Activated naive CD4-positive, alpha-beta T cell treated with anti-CD3 and anti-CD28 coated beads, Interleukin-2, amount 10 ng/mL, durations not matched to agents 7 days and 5 days (primary cell): ENCODE measurements at regions not wholly inside any gene's neighbourhood (a gene's known extent, or its start where the extent isn't known, plus 50 kb on each side); places are given as distances from the start of the nearest gene placed in this dataset.
"Not testable (repeated sequence)": the region's sequence is repeated elsewhere in the genome, so short reads cannot be mapped to it uniquely, and the experiment has no call there.

Experiments used
- CTCF ChIA-PET: fragments of 350-600 bp; sonication (Branson Sonifier 250); formaldehyde crosslinking; loops from one replicate; lab custom pipeline; 2021; ENCODE audit warnings: antibody characterized with exemption; lab: Charles Lee
- DNase-seq: peaks from one replicate; pipeline ENCODE4 v3.0.0-alpha.2; 2020
- H3K27ac Mint-ChIP-seq: one replicate; pipeline ENCODE4 v1.8.0; 2021; ENCODE audit warnings: mild to moderate bottlenecking, moderate library complexity, mixed read lengths
- H3K27me3 Mint-ChIP-seq: one replicate; pipeline ENCODE4 v1.8.0; 2021; ENCODE audit warnings: mild to moderate bottlenecking, mixed read lengths
- H3K36me3 Mint-ChIP-seq: one replicate; pipeline ENCODE4 v1.8.0; 2021; ENCODE audit warnings: mixed read lengths
- H3K4me1 Mint-ChIP-seq: one replicate; pipeline ENCODE4 v1.8.0; 2021; ENCODE audit warnings: mixed read lengths
- H3K4me3 Mint-ChIP-seq: one replicate; pipeline ENCODE4 v1.8.0; 2021; ENCODE audit warnings: mild to moderate bottlenecking, moderate library complexity, mixed read lengths
- H3K9me3 Mint-ChIP-seq: one replicate; pipeline ENCODE4 v1.8.0; 2021; ENCODE audit warnings: mixed read lengths

- CTCF ChIA-PET: no interaction called here
- Mint-ChIP-seq H3K27ac (no peak overlapping the region), H3K9me3 (no peaks in the 10 kb centered on the region), H3K4me1 (no peaks in the 10 kb centered on the region), H3K4me3 (no peak overlapping the region), H3K36me3 (no peaks in the 10 kb centered on the region), H3K27me3 (peaks cover 16% of the 10 kb centered on the region)
- DNase-seq: no peak
Measured at GRCh38 chr5:142542078-142542477, 143.8 kb downstream of the FGF1 start.

DNA sequence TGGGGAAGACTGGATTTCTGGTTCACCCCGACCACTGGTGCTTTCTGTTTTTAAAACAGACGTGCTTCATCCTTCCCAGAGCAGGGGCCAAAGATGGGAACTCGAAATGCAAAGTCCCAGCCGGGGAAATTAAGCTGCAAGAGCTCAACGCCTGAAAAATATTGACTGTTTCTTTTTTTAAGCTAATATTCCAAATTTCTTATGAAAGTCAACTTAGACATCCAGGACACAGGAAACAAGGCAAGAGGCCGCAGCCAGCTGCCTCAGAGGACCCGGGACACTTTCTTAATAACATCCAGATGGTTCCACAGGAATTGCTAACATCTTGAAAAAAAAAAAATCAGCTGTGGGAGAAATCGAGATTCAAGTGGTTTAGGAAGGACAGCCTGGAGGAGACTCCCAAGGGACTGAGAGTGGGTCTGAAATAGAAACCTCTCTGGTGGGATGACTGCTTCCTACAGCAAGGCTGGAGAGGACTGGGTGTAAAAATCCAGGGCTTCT is 144.9 kb downstream of the FGF1 start:
- H3K36me3 Mint-ChIP-seq: no peaks in the 10 kb centered on the region
- H3K27me3 Mint-ChIP-seq: peaks cover 16% of the 10 kb centered on the region
- CTCF ChIA-PET: no interaction called here
- H3K4me3 Mint-ChIP-seq: no peak overlapping the region
- no peak for DNase-seq
- H3K9me3 Mint-ChIP-seq: no peaks in the 10 kb centered on the region
- no peaks in the 10 kb centered on the region for H3K4me1 Mint-ChIP-seq
- no peak overlapping the region for H3K27ac Mint-ChIP-seq

- no peak overlapping the region for H3K27ac Mint-ChIP-seq
- CTCF ChIA-PET: no interaction called here
- H3K27me3 Mint-ChIP-seq: peaks cover 11% of the 10 kb centered on the region
- H3K4me1 Mint-ChIP-seq: no peaks in the 10 kb centered on the region
- peaks cover 2% of the 10 kb centered on the region for H3K9me3 Mint-ChIP-seq
- DNase-seq: no peak
- no peak overlapping the region for H3K4me3 Mint-ChIP-seq
- H3K36me3 Mint-ChIP-seq: no peaks in the 10 kb centered on the region
Measured at GRCh38 chr5:142539154-142539740, 146.6 kb downstream of the FGF1 start.

- H3K36me3 Mint-ChIP-seq: no peaks in the 10 kb centered on the region
- H3K4me1 Mint-ChIP-seq: no peaks in the 10 kb centered on the region
- peaks cover 2% of the 10 kb centered on the region for H3K9me3 Mint-ChIP-seq
- no peak overlapping the region for H3K27ac Mint-ChIP-seq
- CTCF ChIA-PET: no interaction called here
- no peak for DNase-seq
- H3K4me3 Mint-ChIP-seq: no peak overlapping the region
- H3K27me3 Mint-ChIP-seq: peaks cover 10% of the 10 kb centered on the region
Measured at GRCh38 chr5:142537938-142538337, 148.0 kb downstream of the FGF1 start.

DNA sequence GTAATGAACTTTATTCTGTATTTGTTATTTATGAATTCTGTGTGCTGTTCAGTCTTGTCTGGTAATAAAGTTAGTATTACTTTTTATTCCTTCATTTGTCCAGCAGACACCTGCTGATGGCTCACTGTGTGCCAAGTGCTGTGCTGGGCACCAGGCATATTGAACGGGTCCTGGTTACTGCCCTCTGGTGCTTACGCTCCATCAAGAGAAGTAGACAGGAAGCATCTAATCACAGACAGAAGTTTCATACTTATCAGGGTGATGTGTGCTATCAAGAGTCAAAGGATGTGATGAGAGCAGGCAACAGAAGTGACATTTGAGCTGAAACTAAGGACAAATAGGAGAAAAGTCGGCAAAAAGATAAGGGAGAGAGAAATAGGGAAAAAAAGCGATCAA is 153.1 kb downstream of the FGF1 start:
- H3K27ac Mint-ChIP-seq: no peak overlapping the region
- no peak overlapping the region for H3K4me3 Mint-ChIP-seq
- CTCF ChIA-PET: no interaction called here
- no peaks in the 10 kb centered on the region for H3K27me3 Mint-ChIP-seq
- DNase-seq: no peak
- H3K36me3 Mint-ChIP-seq: no peaks in the 10 kb centered on the region
- no peaks in the 10 kb centered on the region for H3K4me1 Mint-ChIP-seq
- peaks cover 2% of the 10 kb centered on the region for H3K9me3 Mint-ChIP-seq

DNA sequence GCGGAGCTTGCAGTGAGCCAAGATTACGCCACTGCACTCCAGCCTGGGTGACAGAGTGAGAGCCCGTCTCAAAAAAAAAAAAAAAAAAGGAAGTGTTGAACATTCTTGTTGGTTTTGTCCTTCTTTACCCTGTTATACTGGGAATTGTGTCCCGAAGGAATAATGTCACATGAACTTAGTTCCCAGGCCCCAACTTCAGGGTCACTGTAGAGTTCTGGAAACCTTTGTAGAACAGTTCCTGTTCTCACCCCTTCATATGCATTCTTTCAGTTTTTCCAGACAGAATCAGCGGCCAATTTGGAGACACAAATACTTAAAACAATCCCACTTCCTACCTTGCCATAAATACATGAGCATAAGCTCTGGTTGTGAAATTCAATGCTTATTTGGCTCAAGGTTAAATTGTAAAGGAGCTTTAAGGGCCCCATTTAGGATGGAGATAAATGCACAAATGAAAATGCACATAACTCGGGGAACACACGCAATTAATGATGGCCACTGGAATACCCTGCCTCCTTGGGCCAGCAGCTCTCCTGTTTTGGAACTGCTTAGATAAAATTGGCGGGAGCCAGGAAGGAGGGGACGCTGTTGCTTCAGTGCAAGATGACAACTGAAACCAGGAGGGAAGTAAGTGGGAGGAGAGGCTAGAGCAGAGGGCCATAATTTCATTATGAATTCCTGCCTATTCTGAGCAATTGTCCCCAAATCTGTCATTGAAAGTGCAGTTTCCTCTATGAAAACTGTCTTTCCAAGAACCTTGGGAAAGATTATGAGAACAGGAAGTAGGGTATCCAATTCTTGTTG is 153.7 kb downstream of the FGF1 start:
- H3K9me3 Mint-ChIP-seq: peaks cover 2% of the 10 kb centered on the region
- no peak overlapping the region for H3K27ac Mint-ChIP-seq
- CTCF ChIA-PET: no interaction called here
- DNase-seq: no peak
- H3K36me3 Mint-ChIP-seq: no peaks in the 10 kb centered on the region
- H3K4me3 Mint-ChIP-seq: no peak overlapping the region
- peaks cover 2% of the 10 kb centered on the region for H3K4me1 Mint-ChIP-seq
- H3K27me3 Mint-ChIP-seq: no peaks in the 10 kb centered on the region

- Mint-ChIP-seq H3K9me3 (peaks cover 2% of the 10 kb centered on the region), H3K27me3 (no peaks in the 10 kb centered on the region), H3K27ac (no peak overlapping the region), H3K4me3 (no peak overlapping the region), H3K4me1 (peaks cover 2% of the 10 kb centered on the region), H3K36me3 (no peaks in the 10 kb centered on the region)
- DNase-seq: no peak
- CTCF ChIA-PET: no interaction called here
Measured at GRCh38 chr5:142530904-142531303, 155.0 kb downstream of the FGF1 start.

- Mint-ChIP-seq H3K27me3 (no peaks in the 10 kb centered on the region), H3K36me3 (no peaks in the 10 kb centered on the region), H3K4me1 (peaks cover 2% of the 10 kb centered on the region), H3K27ac (no peak overlapping the region), H3K9me3 (no peaks in the 10 kb centered on the region), H3K4me3 (no peak overlapping the region)
- no peak for DNase-seq
- CTCF ChIA-PET: no interaction called here
Measured at GRCh38 chr5:142529626-142530278, 156.1 kb downstream of the FGF1 start.

GRCh38 chr5:142527664-142528295 is 158.1 kb downstream of the FGF1 start:
- CTCF ChIA-PET: no interaction called here

DNA sequence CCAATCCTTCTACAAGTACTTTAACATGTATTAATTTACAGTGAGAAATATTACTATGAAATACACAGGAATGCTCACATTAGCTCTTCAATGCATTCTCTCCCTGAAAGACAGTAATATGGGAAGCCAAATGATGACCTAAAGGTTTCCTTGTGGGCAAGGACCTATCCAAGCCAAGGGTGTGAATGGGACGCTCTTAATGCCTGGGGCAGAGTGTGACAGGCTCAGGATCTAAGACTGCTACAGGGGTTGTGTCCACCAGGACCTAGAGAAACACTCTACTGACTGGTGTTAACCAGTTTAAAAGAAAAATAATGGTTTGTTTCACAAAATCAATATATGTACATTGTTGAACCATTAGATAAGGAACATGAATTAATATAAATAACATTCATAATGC is 158.7 kb downstream of the FGF1 start:
- peaks cover 2% of the 10 kb centered on the region for H3K4me1 Mint-ChIP-seq
- no peaks in the 10 kb centered on the region for H3K27me3 Mint-ChIP-seq
- CTCF ChIA-PET: no interaction called here
- H3K9me3 Mint-ChIP-seq: no peaks in the 10 kb centered on the region
- H3K4me3 Mint-ChIP-seq: no peak overlapping the region
- DNase-seq: no peak
- no peaks in the 10 kb centered on the region for H3K36me3 Mint-ChIP-seq
- H3K27ac Mint-ChIP-seq: no peak overlapping the region

More at GRCh38 chr5:142527664-142528295, 158.1 kb downstream of the FGF1 start:
- no peak for DNase-seq
- no peaks in the 10 kb centered on the region for H3K36me3 Mint-ChIP-seq
- H3K9me3 Mint-ChIP-seq: no peaks in the 10 kb centered on the region
- peaks cover 2% of the 10 kb centered on the region for H3K4me1 Mint-ChIP-seq
- no peaks in the 10 kb centered on the region for H3K27me3 Mint-ChIP-seq
- H3K27ac Mint-ChIP-seq: no peak overlapping the region
- no peak overlapping the region for H3K4me3 Mint-ChIP-seq

DNA sequence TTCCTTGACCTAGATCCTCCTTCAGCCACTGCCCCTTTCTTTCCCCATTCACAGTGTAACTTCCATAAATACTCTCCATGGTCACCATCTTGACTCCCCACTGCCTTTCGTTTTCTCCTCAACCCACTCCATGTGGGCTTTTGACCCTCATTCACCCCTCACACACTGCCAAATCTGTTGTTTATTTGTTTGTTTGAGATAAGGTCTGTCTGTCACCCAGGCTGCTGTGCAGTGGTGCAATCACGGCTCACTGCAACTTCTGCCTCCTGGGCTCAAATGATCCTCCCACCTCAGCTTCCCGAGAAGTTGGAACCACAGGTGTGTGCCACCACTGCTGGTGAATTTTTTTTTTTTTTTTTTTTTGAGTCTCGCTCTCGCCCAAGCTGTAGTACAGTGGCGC is 162.9 kb downstream of the FGF1 start:
- Mint-ChIP-seq H3K27ac (no peak overlapping the region), H3K36me3 (no peaks in the 10 kb centered on the region), H3K4me3 (no peak overlapping the region), H3K9me3 (no peaks in the 10 kb centered on the region), H3K4me1 (peaks cover 2% of the 10 kb centered on the region), H3K27me3 (no peaks in the 10 kb centered on the region)
- no peak for DNase-seq
- CTCF ChIA-PET: no interaction called here

GRCh38 chr5:142521706-142522105 is 164.2 kb downstream of the FGF1 start:
- H3K27ac Mint-ChIP-seq: no peak overlapping the region
- H3K4me3 Mint-ChIP-seq: no peak overlapping the region

GRCh38 chr5:142520885-142521284 is 165.0 kb downstream of the FGF1 start:
- no peaks in the 10 kb centered on the region for H3K36me3 Mint-ChIP-seq
- no peak overlapping the region for H3K4me3 Mint-ChIP-seq
- no peaks in the 10 kb centered on the region for H3K4me1 Mint-ChIP-seq
- CTCF ChIA-PET: no interaction called here
- H3K27me3 Mint-ChIP-seq: no peaks in the 10 kb centered on the region
- DNase-seq: no peak
- peaks cover 7% of the 10 kb centered on the region for H3K9me3 Mint-ChIP-seq
- H3K27ac Mint-ChIP-seq: no peak overlapping the region

More at GRCh38 chr5:142521706-142522105, 164.2 kb downstream of the FGF1 start:
- CTCF ChIA-PET: no interaction called here
- Mint-ChIP-seq H3K9me3 (peaks cover 1% of the 10 kb centered on the region), H3K36me3 (no peaks in the 10 kb centered on the region), H3K4me1 (no peaks in the 10 kb centered on the region), H3K27me3 (no peaks in the 10 kb centered on the region)
- DNase-seq: no peak

DNA sequence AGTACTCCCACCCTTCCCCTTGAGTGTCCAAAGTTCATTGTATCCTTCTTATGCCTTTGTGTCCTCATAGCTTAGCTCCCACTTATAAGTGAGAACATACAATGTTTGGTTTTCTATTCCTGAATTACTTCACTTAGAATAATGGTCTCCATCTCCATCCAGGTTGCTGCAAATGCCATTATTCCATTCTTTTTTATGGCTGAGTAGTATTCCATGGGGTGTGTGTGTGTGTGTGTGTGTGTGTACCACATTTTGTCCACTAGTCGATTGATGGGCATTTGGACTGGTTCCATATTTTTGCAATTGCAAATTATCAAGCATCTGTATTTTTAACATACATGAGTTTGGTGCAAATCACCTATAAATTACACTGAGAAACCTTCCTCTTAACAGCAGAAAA is 166.0 kb downstream of the FGF1 start:
- H3K27ac Mint-ChIP-seq, H3K9me3 Mint-ChIP-seq, H3K4me1 Mint-ChIP-seq, H3K27me3 Mint-ChIP-seq, CTCF ChIA-PET, H3K4me3 Mint-ChIP-seq, H3K36me3 Mint-ChIP-seq, DNase-seq: not testable (repeated sequence)
